CD4-positive, alpha-beta T cell treated with Interferon alpha-2 for 1 hour (primary cell): ENCODE measurements at regions not wholly inside any gene's neighbourhood (a gene's known extent, or its start where the extent isn't known, plus 50 kb on each side); places are given as distances from the start of the nearest gene placed in this dataset.
"Not testable (repeated sequence)": the region's sequence is repeated elsewhere in the genome, so short reads cannot be mapped to it uniquely, and the experiment has no call there.

Experiments used
- DNase-seq, 2 donors: peaks; one replicate each; pipeline ENCODE4 v3.0.0-alpha.2; 2020 to 2022

DNA sequence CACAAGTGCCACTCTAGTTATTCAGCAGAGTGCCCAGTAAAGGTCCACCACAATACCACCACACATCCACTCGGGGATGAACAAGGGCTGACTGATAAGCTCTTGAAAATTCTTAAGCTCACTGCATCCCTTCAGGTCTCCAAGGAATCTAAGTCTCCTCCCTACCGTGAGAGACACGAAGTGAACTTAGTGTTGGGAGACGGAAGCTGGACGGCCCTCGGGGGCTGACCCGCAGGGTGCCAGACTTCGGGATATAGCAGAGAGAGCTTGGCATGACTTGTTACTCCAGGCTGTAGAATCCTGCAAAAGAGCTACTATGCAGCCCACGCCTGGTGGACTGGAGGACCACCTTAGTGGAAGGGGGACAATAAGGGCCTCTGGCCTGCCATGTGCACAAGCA, 75.1 kb downstream of the LYZL1 start:
- not testable (repeated sequence) for DNase-seq

DNA sequence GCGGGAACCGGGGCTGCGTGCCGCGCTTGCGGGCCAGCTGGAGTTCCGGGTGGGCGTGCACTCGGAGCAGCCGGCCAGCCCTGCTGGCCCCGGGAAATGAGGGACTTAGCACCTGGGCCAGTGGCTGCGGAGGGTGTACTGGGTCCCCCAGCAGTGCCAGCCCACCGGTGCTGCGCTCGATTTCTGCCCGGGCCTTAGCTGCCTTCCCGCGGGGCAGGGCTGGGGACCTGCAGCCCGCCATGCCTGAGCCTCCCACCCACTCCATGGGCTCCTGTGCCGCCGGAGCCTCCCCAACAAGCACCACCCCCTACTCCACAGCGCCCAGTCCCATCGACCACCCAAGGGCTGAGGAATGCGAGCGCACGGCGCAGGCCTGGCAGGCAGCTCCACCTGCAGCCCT, 77.3 kb downstream of the LYZL1 start:
- not testable (repeated sequence) for DNase-seq

DNA sequence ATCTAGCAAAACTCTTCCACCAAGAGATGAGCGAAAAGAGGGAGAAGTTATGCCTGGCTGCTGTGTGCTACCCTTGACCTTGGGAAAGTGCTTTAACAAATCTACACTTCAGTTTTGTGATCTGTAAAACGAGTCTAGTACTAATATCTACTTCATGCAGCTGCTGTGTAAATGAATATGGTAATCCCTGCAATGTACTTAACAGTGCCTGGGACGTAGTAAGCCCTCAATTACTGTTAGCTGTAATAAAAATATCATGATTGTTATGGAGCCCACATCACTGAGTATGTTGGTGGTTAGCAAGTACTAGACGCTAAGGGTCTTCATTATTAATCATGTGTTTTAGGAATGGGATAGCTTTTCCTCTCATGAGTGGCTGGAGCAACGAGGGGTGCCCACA, 80.5 kb downstream of the LYZL1 start:
- no peak for DNase-seq

DNA sequence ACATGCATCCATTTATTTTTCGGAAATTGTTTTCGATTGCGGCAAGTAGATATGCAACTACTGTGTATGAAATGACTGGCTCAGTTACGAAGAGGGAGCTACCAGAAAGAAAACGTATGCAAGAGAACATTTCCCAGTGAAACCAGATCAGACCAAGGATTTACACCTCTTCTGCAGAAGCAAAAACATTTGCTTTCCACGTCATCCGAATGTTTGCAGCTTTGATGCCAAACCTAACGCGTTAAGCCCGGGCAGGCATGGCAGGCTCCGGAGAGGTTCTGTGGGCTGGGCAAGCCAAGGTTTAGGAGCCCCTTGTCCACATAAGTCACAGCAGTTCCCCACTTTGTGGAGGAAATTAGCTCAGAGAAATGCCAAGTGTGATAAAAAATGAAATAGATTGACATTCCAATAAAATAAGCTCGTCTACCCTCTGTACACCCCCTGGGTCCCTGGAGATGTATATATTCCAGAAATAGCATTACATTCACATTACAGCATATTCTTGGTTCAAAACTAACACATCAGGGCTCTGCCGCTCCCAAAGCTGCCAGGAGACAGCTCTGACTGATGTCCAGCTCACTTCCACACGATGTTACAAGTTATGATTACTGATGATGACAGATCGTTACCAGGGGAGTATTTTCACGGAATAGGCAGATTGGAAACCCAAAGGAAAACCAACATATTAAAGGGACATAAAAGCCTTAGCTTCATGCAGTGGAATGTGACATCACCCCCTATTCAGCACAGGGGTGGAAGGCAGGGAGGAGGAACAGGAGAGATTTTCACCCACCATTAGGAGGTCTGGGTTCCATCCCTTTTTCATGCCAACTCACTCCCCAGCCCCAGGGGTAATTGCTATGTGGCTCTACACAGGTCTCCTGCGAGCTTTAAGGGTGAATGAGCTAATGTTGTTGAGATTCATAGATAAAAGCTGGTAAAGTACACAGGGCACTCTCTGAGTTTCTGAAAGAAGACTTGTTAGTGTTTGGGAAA, 81.5 kb downstream of the LYZL1 start:
- DNase-seq = no peak

- DNase-seq = no peak
These were observed 84.0 kb downstream of the LYZL1 start for GRCh38 chr10:29372920-29373319.

GRCh38 chr10:29374162-29374561, 85.3 kb downstream of the LYZL1 start:
- DNase-seq = no peak

DNA sequence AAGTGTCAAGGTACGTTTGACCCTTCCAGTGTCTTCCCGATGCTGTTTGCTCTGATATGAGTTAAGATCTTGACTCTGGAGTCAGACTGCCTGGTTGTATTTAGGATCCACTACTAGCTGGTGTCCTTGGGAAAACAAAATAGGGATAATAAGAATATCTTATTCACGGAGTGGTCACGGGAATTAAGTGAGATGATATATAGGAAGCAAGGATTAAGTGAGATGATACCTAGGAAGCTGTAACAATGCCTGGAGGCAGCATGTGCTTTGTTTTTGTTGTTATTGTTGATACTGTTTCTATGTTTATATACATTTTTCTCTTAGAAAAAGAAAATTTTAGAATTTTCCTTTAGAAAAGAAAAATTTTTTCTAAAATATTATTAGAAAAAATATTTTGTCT, 87.0 kb downstream of the LYZL1 start:
- DNase-seq = no peak

GRCh38 chr10:29377333-29377961, 88.6 kb downstream of the LYZL1 start:
- DNase-seq = peak in 1 of 2 donors; percentile 34

DNA sequence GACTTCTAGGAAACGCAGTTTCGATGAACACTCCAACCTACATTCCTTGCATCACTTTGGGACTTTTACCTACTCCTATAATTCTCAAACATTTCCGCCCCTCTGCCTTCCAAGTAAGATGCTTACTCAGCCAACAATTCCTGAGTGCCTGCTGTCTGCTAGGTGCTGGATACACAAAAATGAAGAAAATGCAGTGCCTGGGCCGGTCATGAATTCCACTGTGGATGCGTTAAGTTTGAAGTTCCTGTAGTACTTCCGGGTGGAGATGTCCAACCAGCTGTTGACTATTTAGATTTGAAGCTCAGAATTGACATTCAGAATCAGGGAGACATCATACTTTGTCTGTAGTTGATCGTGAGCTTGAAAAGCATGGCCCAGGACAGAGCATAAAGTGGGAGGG, 89.2 kb downstream of the LYZL1 start:
- DNase-seq = no peak

DNA sequence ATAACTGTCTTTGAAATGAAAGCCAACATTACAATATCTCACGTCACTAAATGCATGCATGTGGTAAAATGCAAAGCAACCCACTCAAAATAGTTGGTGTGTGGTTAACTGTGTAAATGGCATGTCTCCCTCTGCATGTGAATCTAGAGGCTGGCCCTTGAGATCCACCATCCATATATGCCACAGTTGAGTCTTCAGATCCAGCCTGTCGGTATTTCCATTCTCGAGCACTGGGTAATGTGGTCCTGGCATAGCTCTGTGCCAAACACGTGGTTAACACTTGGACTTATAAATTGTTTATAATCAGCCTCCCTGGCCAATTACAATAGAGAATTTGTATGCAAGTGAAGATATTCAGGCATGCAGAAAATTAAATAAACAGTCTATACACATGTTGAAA, 90.3 kb downstream of the LYZL1 start:
- no peak for DNase-seq

DNA sequence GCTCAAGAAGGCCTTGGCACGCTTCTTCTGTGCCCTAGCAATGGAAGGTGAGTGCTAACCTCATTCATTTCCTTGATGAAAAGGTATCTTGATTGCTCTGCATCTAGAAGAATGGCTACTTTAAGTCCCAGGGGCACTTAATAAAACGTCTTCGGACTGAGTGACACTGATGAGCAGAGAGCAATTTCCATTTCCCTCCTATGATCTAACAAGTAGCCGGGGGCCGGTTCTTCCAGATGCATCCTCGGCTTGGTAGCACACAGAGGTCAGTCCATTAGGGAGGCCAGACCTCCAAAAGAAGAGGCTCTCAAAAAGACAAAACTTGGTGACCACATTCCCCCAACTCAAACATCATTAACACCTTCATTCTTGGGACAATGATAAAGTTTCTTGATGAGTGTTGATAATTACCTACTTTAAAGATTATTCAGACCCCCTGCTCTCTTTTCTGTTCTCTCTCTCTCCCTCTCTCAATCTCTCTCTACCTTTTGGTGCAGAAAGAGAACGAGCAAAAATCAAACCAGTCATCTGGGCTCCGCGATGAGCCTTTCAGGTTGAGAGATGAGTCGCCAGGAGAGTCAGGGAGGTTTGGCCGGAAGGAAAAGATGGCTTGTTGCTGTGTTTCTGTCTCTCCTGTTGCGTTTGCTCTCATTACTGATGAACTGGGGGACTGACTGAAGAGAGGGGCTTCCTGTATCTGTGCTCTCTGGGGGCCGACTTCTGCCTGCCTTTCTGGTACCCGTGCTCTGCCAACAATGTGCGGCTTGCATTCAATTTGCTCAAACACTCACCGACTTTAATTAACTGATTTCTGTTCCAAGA, 91.1 kb downstream of the LYZL1 start:
- DNase-seq = not testable (repeated sequence)

GRCh38 chr10:29380599-29381511, 92.0 kb downstream of the LYZL1 start:
- DNase-seq = not testable (repeated sequence)

DNA sequence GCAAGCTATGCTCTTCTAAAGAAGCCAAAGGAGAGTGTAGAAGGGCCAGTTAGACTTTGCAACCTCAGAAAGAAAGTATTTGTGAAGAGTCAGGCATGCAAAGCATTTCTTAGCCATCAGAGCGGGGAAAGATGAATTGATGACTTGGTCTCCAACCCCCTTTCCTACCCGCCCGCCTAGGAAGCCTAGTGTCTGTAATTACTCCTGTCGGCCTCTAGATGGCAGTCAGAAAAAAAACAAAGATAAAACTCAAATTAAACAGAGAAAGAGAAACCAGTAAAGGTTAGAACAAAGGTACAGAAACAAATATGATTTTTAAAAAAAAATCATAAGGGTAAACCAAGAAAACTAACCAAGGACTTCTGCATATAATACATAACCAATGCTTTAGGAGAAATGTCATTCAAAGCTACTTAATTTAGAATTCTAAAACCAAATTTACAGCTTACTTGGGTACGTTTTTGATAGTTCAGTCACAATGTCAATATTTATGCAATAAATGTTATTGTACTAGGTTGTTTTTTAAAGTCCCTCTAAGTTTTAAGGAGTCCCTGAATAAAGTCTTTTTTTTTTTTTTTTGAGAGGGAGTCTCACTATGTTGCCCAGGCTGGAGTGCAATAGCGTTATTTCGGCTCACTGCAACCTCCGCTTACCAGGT, 97.6 kb downstream of the LYZL1 start:
- DNase-seq = peak in 1 of 2 donors; percentile 53

- DNase-seq = no peak
These were observed 98.4 kb downstream of the LYZL1 start for GRCh38 chr10:29387269-29387668.

- DNase-seq = not testable (repeated sequence)
These were observed 99.2 kb downstream of the LYZL1 start for GRCh38 chr10:29388112-29388511.

GRCh38 chr10:29389493-29389892, 100.6 kb downstream of the LYZL1 start:
- DNase-seq = no peak

DNA sequence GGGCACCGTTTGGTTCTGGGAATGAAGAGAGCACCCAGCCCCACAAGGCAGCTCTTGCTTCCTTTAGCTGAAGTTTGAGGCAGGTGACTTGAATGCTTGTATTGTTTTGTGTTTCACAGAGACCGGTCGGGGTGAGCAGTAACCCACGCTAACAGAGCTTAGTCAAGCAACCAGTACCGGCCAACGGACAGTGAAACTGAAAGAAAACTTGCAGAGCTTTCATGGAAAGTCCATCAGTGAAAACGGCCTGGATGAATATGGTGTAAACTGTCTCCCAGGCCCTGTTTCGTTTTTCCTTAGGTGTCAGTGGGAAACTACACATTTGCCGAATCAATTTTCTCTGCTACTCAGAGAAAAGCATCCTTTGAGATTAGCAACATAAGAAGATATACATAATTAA, 101.1 kb downstream of the LYZL1 start:
- DNase-seq = no peak

- DNase-seq = peak in 1 of 2 donors; percentile 44
These were observed 103.6 kb downstream of the LYZL1 start for GRCh38 chr10:29392376-29393021.

- DNase-seq = no peak
These were observed 105.6 kb downstream of the LYZL1 start for GRCh38 chr10:29394321-29394932.

DNA sequence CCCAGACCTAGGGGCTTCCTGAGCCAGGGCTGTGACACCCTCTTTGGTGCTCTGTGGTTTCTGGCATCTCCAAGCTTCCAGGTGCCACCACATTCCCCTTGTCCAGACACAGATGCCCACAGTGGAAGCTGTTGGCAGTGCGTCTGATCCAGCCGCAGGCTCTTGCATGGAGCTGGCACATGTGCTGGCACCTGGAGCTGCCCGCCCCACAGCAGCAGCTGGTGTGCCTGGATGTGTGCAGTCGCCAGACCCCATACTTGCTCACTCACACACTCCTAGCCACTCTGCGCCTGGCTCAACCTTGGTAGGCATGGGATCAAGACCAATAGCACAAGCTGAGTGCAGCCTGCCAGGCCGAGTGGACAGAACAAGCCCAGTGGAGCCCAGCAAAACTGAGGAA, 106.5 kb downstream of the LYZL1 start:
- no peak for DNase-seq

DNA sequence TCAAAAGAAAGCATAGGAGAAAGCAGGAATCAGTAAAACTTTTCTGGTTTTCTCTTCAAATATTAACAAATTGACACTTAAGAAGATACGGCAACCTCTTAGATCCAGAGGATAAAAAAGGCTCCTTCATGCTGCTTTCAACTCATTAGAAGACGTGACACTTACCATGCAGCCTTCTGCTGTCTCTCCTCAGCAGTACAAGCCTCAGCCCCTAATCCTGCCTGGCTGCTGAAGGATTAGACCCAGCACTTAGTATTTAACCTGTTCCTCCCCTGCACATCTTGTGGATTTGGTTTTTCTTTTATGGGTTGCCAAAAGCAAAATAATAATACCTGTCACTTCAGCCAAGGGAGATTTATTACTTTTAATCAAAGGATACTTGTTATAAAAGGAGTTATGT, 108.4 kb downstream of the LYZL1 start:
- no peak for DNase-seq
